PFSK-1 (cell line): ENCODE measurements at regions not wholly inside any gene's neighbourhood (a gene's known extent, or its start where the extent isn't known, plus 50 kb on each side); places are given as distances from the start of the nearest gene placed in this dataset.

Experiments used
- FOXP2 ChIP-seq: optimal IDR thresholded peaks from 2 replicates; pipeline ENCODE3; 2011; ENCODE audit warnings: borderline replicate concordance, control low read depth, inconsistent platforms; ENCODE audit not compliant: insufficient read depth; ENCODE audit errors: extremely low read length, extremely low read depth
- POLR2AphosphoS5 ChIP-seq: IDR thresholded peaks from 2 replicates; pipeline ENCODE4 v1.6.1; 2012; ENCODE audit warnings: low read depth, mild to moderate bottlenecking, control low read depth, low read length, moderate library complexity
- REST ChIP-seq, 2 experiments: IDR thresholded peaks; 2 replicates each; pipeline versions ENCODE4 v1.6.1 to v1.8.0; 2011 to 2012; ENCODE audit warnings: low read depth in 2 of 2, low read length in 2 of 2, control low read depth in 1 of 2, inconsistent platforms in 1 of 2, mild to moderate bottlenecking in 1 of 2, moderate library complexity in 1 of 2; ENCODE audit not compliant: insufficient read depth in 1 of 2
- SIN3A ChIP-seq: IDR thresholded peaks from 2 replicates; pipeline ENCODE4 v1.6.1; 2012; ENCODE audit warnings: mild to moderate bottlenecking, low read length, moderate library complexity, borderline replicate concordance; ENCODE audit not compliant: insufficient read depth
- TAF1 ChIP-seq: IDR thresholded peaks from 2 replicates; pipeline ENCODE4 v1.6.1; 2012; ENCODE audit warnings: low read length, control low read depth, borderline replicate concordance; ENCODE audit not compliant: insufficient read depth

- TF ChIP-seq TAF1 (no peak), REST (IDR thresholded peaks at IDR 0.05; ENCODE audit: insufficient read depth in 1 of 2, low read depth in 2 of 2, low read length in 2 of 2) (no peak), FOXP2 (no peak), POLR2AphosphoS5 (no peak), SIN3A (no peak)
Measured at GRCh38 chr1:11400567-11400966, 78.4 kb upstream of the DISP3 start.

DNA sequence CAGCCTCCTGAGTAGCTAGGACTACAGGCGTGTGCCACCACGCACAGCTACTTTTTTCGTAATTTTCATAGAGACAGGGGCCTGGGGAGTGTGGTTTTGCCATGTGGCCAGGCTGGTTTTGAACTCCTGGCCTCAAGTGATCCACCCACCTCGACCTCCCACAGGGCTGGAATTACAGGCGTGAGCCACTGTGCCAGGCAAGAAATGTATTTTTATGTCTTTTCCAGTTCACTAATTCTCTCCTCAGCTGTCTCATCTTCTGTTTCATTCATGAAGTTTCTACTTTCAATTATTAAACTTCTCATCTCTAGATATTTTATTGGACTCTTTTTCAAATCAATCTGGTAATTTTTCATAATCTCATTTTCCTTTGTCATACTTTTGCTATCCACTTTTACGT is 72.1 kb upstream of the DISP3 start:
- TF ChIP-seq TAF1: no peak
- no peak for TF ChIP-seq REST (IDR thresholded peaks at IDR 0.05; ENCODE audit: insufficient read depth in 1 of 2, low read depth in 2 of 2, low read length in 2 of 2)
- TF ChIP-seq FOXP2: no peak
- TF ChIP-seq SIN3A: no peak
- TF ChIP-seq POLR2AphosphoS5: no peak

DNA sequence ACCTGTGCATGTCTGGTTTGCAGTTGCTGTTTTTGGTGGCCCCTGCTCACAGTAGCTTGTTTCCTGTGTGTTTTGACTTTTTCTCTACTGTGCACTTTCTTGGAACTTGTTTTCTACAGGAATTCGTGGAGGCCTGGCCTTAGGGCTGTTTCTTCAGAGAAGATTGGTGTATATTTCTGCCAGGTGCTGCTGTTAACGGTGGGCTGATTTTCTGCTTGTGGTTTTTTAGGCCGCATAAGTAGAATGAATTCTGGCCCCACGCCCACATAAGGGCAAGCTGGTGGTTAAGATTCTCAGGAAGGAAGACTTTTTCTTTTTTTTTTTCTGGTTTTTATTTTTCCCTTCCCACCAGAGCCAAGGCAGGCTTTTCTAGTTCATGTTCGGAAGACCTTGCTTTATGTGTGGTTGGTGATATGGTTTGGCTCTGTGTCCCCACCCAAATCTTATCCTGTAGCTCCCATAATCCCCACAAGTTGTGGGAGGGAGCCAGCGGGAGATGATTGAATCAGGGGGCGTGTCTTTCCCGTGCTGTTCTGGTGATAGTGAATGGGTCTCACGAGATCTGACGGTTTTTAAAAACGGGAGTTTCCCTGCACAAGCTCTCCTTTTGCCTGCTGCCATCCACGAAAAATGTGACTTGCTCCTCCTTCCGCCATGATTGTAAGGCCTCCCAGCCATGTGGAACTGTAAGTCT is 71.5 kb upstream of the DISP3 start:
- TF ChIP-seq POLR2AphosphoS5 (no peak), TAF1 (no peak), FOXP2 (no peak)

GRCh38 chr1:11412141-11412540 is 66.8 kb upstream of the DISP3 start:
- TF ChIP-seq REST (IDR thresholded peaks at IDR 0.05; ENCODE audit: insufficient read depth in 1 of 2, low read depth in 2 of 2, low read length in 2 of 2): no peak
- TF ChIP-seq POLR2AphosphoS5: no peak
- no peak for TF ChIP-seq TAF1
- no peak for TF ChIP-seq FOXP2
- no peak for TF ChIP-seq SIN3A

DNA sequence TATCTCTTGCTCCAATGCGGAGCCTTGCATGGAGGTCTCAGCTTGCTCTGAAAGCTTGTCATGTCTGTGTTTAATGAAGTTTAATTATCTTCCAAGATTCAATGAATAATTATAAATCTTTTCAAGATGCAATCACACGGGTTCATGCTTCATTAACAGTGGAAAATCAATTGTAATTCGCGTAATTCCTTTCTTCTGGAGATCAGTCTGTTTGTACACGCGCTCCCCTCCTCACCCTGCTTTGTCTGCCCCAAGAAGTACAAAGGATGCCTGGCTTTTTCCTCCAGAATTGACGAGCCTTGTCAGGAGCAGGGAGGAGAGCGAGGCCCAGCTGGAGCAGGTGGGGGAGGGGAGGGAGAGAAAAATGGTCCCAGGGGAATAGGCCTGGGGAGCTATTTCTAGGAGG is 65.0 kb upstream of the DISP3 start:
- no peak for TF ChIP-seq POLR2AphosphoS5
- no peak for TF ChIP-seq TAF1
- no peak for TF ChIP-seq SIN3A
- TF ChIP-seq REST (IDR thresholded peaks at IDR 0.05; ENCODE audit: insufficient read depth in 1 of 2, low read depth in 2 of 2, low read length in 2 of 2): no peak
- TF ChIP-seq FOXP2: no peak
